ENCODE measurements at regions not wholly inside any gene's neighbourhood (a gene's known extent, or its start where the extent isn't known, plus 50 kb on each side); places are given as distances from the start of the nearest gene placed in this dataset.

GRCh38 chr9:89984214-89984613, 379.4 kb downstream of the GADD45G start:
- no peak overlapping the region for H3K4me3 Mint-ChIP-seq
- ATAC-seq, result no peak

GRCh38 chr9:89985068-89985467, 380.3 kb downstream of the GADD45G start:
- peaks cover 7% of the 10 kb centered on the region for H3K9me3 Mint-ChIP-seq (ENCODE audit: insufficient read depth)
- POLR2A ChIA-PET, result no interaction called here
- no peak overlapping the region for H3K27ac Mint-ChIP-seq
- peaks cover 10% of the 10 kb centered on the region for H3K27me3 Mint-ChIP-seq (ENCODE audit: low read depth)
- H3K36me3 Mint-ChIP-seq (ENCODE audit: low read depth), result no peaks in the 10 kb centered on the region
- CTCF ChIA-PET, result interaction anchor here (2.1 kb wide), 1 partner anchor 387 kb away, joined by 8 read pairs; no protein-coding TSS in a partner anchor
- H3K4me1 Mint-ChIP-seq (ENCODE audit: low read depth), result peaks cover 27% of the 10 kb centered on the region
- ATAC-seq, result no peak
- no peak for DNase-seq
- no peak overlapping the region for H3K4me3 Mint-ChIP-seq

More at GRCh38 chr9:89984214-89984613, 379.4 kb downstream of the GADD45G start:
- CTCF ChIA-PET, result interaction anchor here (0.8 to 2.1 kb wide), 3 partner anchors 9 to 386 kb away, joined by 3 to 8 read pairs (median 4); no protein-coding TSS in a partner anchor
- Mint-ChIP-seq H3K27me3 (ENCODE audit: low read depth) (peaks cover 13% of the 10 kb centered on the region), H3K27ac (no peak overlapping the region), H3K4me1 (ENCODE audit: low read depth) (peaks cover 27% of the 10 kb centered on the region), H3K9me3 (ENCODE audit: insufficient read depth) (peaks cover 7% of the 10 kb centered on the region), H3K36me3 (ENCODE audit: low read depth) (no peaks in the 10 kb centered on the region)
- DNase-seq, result no peak
- POLR2A ChIA-PET, result no interaction called here

- Mint-ChIP-seq H3K36me3 (ENCODE audit: low read depth) (no peaks in the 10 kb centered on the region), H3K9me3 (ENCODE audit: insufficient read depth) (peaks cover 7% of the 10 kb centered on the region), H3K27me3 (ENCODE audit: low read depth) (peaks cover 8% of the 10 kb centered on the region), H3K4me1 (ENCODE audit: low read depth) (peaks cover 27% of the 10 kb centered on the region), H3K27ac (no peak overlapping the region), H3K4me3 (no peak overlapping the region)
- DNase-seq (peak; percentile 31), ATAC-seq (peak; percentile 33)
- ChIA-PET POLR2A (no interaction called here), CTCF (no interaction called here)
Observed at GRCh38 chr9:89986190-89986589, 381.4 kb downstream of the GADD45G start.

- Mint-ChIP-seq H3K27ac (no peak overlapping the region), H3K36me3 (ENCODE audit: low read depth) (no peaks in the 10 kb centered on the region), H3K9me3 (ENCODE audit: insufficient read depth) (peaks cover 4% of the 10 kb centered on the region), H3K27me3 (ENCODE audit: low read depth) (peaks cover 6% of the 10 kb centered on the region), H3K4me1 (ENCODE audit: low read depth) (peaks cover 22% of the 10 kb centered on the region), H3K4me3 (no peak overlapping the region)
- no peak for DNase-seq
- POLR2A ChIA-PET, result no interaction called here
- ATAC-seq, result no peak
- CTCF ChIA-PET, result interaction anchor here (0.7 to 1.8 kb wide), 3 partner anchors 11 to 395 kb away, joined by 4 to 5 read pairs (median 5); no protein-coding TSS in a partner anchor
Observed at GRCh38 chr9:89988458-89988857, 383.6 kb downstream of the GADD45G start.

GRCh38 chr9:89991204-89991790, 386.5 kb downstream of the GADD45G start:
- ChIA-PET POLR2A (no interaction called here), CTCF (interaction anchor here (1.2 kb wide), 1 partner anchor 393 kb away, joined by 4 read pairs; no protein-coding TSS in a partner anchor)
- DNase-seq, result no peak
- Mint-ChIP-seq H3K4me1 (ENCODE audit: low read depth) (peaks cover 5% of the 10 kb centered on the region), H3K27me3 (ENCODE audit: low read depth) (peaks cover 6% of the 10 kb centered on the region), H3K27ac (no peak overlapping the region), H3K4me3 (no peak overlapping the region), H3K36me3 (ENCODE audit: low read depth) (no peaks in the 10 kb centered on the region), H3K9me3 (ENCODE audit: insufficient read depth) (no peaks in the 10 kb centered on the region)
- no peak for ATAC-seq

- ChIA-PET POLR2A (no interaction called here), CTCF (interaction anchor here (1.2 to 1.3 kb wide), 3 partner anchors 9 to 395 kb away, joined by 4 read pairs; no protein-coding TSS in a partner anchor)
- H3K27me3 Mint-ChIP-seq (ENCODE audit: low read depth), result peaks cover 5% of the 10 kb centered on the region
- no peak overlapping the region for H3K27ac Mint-ChIP-seq
- H3K4me3 Mint-ChIP-seq, result no peak overlapping the region
- peaks cover 5% of the 10 kb centered on the region for H3K4me1 Mint-ChIP-seq (ENCODE audit: low read depth)
- H3K9me3 Mint-ChIP-seq (ENCODE audit: insufficient read depth), result no peaks in the 10 kb centered on the region
- ATAC-seq, result no peak
- H3K36me3 Mint-ChIP-seq (ENCODE audit: low read depth), result no peaks in the 10 kb centered on the region
- DNase-seq, result no peak
Observed at GRCh38 chr9:89992326-89993198, 387.8 kb downstream of the GADD45G start.

GRCh38 chr9:89993678-89994630, 389.1 kb downstream of the GADD45G start:
- CTCF ChIA-PET, result no interaction called here
- Mint-ChIP-seq H3K9me3 (ENCODE audit: insufficient read depth) (no peaks in the 10 kb centered on the region), H3K27me3 (ENCODE audit: low read depth) (peaks cover 2% of the 10 kb centered on the region), H3K36me3 (ENCODE audit: low read depth) (no peaks in the 10 kb centered on the region), H3K27ac (no peak overlapping the region), H3K4me3 (no peak overlapping the region), H3K4me1 (ENCODE audit: low read depth) (peaks cover 13% of the 10 kb centered on the region)
- ATAC-seq (no peak), DNase-seq (no peak)
- POLR2A ChIA-PET, result no interaction called here

DNA sequence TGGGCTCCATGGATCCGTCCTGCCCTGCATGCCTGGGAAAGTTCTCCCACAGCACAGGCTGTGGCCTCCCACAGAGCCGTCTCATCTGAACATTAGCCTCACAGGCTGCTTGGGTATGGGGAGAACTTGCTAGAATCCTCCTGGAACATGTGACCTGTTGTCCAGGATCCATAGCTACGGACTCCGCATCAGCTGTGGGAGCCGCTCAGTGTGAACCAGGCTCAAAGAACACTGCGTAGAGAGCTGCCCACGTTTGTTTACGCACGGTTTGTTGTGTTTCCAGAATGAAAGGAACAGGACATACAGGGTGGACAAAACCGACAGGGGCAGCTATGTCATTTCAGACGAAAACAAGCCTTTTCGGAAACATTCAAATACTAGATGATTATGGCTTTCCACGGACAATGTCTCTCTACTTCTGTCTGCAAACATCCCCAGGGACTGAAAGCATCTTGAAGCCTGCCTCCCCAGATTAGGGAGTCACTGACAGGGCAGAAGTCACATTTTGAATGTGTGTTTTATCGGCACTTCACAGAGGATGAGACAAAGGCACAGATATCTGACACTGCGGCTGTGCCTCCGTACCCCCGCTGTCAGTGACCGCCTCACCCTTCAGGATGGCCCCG, 390.3 kb downstream of the GADD45G start:
- no peaks in the 10 kb centered on the region for H3K9me3 Mint-ChIP-seq (ENCODE audit: insufficient read depth)
- peaks cover 2% of the 10 kb centered on the region for H3K27me3 Mint-ChIP-seq (ENCODE audit: low read depth)
- ChIA-PET POLR2A (no interaction called here), CTCF (no interaction called here)
- H3K4me1 Mint-ChIP-seq (ENCODE audit: low read depth), result peaks cover 24% of the 10 kb centered on the region
- no peak overlapping the region for H3K27ac Mint-ChIP-seq
- no peak for ATAC-seq
- no peak for DNase-seq
- no peak overlapping the region for H3K4me3 Mint-ChIP-seq
- no peaks in the 10 kb centered on the region for H3K36me3 Mint-ChIP-seq (ENCODE audit: low read depth)

GRCh38 chr9:89996116-89996515, 391.3 kb downstream of the GADD45G start:
- peaks cover 2% of the 10 kb centered on the region for H3K27me3 Mint-ChIP-seq (ENCODE audit: low read depth)
- POLR2A ChIA-PET, result no interaction called here
- H3K4me3 Mint-ChIP-seq, result no peak overlapping the region
- H3K27ac Mint-ChIP-seq, result no peak overlapping the region
- no peaks in the 10 kb centered on the region for H3K36me3 Mint-ChIP-seq (ENCODE audit: low read depth)
- CTCF ChIA-PET, result no interaction called here
- ATAC-seq, result no peak
- H3K4me1 Mint-ChIP-seq (ENCODE audit: low read depth), result peaks cover 35% of the 10 kb centered on the region
- DNase-seq, result no peak
- no peaks in the 10 kb centered on the region for H3K9me3 Mint-ChIP-seq (ENCODE audit: insufficient read depth)

GRCh38 chr9:89996773-89997172, 392.0 kb downstream of the GADD45G start:
- H3K36me3 Mint-ChIP-seq (ENCODE audit: low read depth), result no peaks in the 10 kb centered on the region
- no peaks in the 10 kb centered on the region for H3K27me3 Mint-ChIP-seq (ENCODE audit: low read depth)
- H3K4me1 Mint-ChIP-seq (ENCODE audit: low read depth), result peaks cover 38% of the 10 kb centered on the region
- ChIA-PET CTCF (no interaction called here), POLR2A (no interaction called here)
- no peak overlapping the region for H3K4me3 Mint-ChIP-seq
- no peaks in the 10 kb centered on the region for H3K9me3 Mint-ChIP-seq (ENCODE audit: insufficient read depth)
- no peak for ATAC-seq
- no peak overlapping the region for H3K27ac Mint-ChIP-seq
- DNase-seq, result peak; percentile 41

DNA sequence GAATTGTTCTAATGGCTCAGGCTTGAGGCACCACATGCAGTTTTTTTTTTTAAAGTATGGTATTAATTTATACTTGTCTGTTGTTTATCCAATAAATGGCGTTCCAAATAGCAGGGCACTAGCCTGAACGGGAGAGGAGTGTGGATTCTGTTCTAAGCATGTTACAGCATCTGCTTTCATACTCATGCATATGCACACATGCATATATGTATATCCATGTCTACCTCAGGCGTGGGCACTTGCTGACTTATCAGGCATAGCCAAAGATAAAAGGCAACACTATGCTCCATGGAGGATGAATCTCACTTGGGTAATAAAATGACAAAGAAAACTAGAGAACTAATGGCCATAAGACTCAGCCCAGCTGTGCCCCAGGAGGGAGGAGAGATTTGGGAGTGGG, 393.8 kb downstream of the GADD45G start:
- Mint-ChIP-seq H3K27ac (peak overlapping the region; percentile 79), H3K4me3 (no peak overlapping the region), H3K36me3 (ENCODE audit: low read depth) (no peaks in the 10 kb centered on the region), H3K27me3 (ENCODE audit: low read depth) (no peaks in the 10 kb centered on the region), H3K4me1 (ENCODE audit: low read depth) (peaks cover 47% of the 10 kb centered on the region), H3K9me3 (ENCODE audit: insufficient read depth) (no peaks in the 10 kb centered on the region)
- CTCF ChIA-PET, result interaction anchor here (1.2 to 3.2 kb wide), 5 partner anchors 9 to 401 kb away, joined by 3 to 34 read pairs (median 5); partner anchors contain the start of gene GADD45G
- no peak for DNase-seq
- POLR2A ChIA-PET, result interaction anchor here (0.8 to 1.5 kb wide), 2 partner anchors 53 to 394 kb away, joined by 3 to 5 read pairs; partner anchors contain the start of gene GADD45G
- no peak for ATAC-seq

Data from activated CD8-positive, alpha-beta T cell treated with anti-CD3 and anti-CD28 coated beads, Interleukin-2, amount 10 ng/mL, durations not matched to agents 7 days and 5 days (primary cell).